GM19395 (cell line): ENCODE measurements at regions not wholly inside any gene's neighbourhood (a gene's known extent, or its start where the extent isn't known, plus 50 kb on each side); places are given as distances from the start of the nearest gene placed in this dataset.
"Not testable (repeated sequence)": the region's sequence is repeated elsewhere in the genome, so short reads cannot be mapped to it uniquely, and the experiment has no call there.

Experiments
- ATAC-seq: cut with Tn5 transposase; IDR thresholded peaks from one replicate; pipeline ENCODE4 v1.9.1; 2021; ENCODE audit warnings: mild to moderate bottlenecking, moderate library complexity; ENCODE audit not compliant: unreplicated experiment

- ATAC-seq = no peak
Measured at GRCh38 chr10:36462194-36462593, 663.2 kb upstream of the ANKRD30A start.

GRCh38 chr10:36458437-36458836 lies 667.0 kb upstream of the ANKRD30A start:
- ATAC-seq = not testable (repeated sequence)

- no peak for ATAC-seq
Measured at GRCh38 chr10:36457751-36458150, 667.6 kb upstream of the ANKRD30A start.

GRCh38 chr10:36455526-36456133 lies 669.8 kb upstream of the ANKRD30A start:
- ATAC-seq = no peak

- ATAC-seq = no peak
Measured at GRCh38 chr10:36452851-36453250, 672.5 kb upstream of the ANKRD30A start.

- no peak for ATAC-seq
Measured at GRCh38 chr10:36451391-36451970, 673.9 kb upstream of the ANKRD30A start.

- no peak for ATAC-seq
Measured at GRCh38 chr10:36450380-36450779, 675.0 kb upstream of the ANKRD30A start.

- no peak for ATAC-seq
Measured at GRCh38 chr10:36448760-36449691, 676.4 kb upstream of the ANKRD30A start.

- no peak for ATAC-seq
Measured at GRCh38 chr10:36446881-36447280, 678.5 kb upstream of the ANKRD30A start.

GRCh38 chr10:36443233-36443632 lies 682.2 kb upstream of the ANKRD30A start:
- ATAC-seq = no peak

GRCh38 chr10:36441557-36441956 lies 683.8 kb upstream of the ANKRD30A start:
- no peak for ATAC-seq

GRCh38 chr10:36440539-36440938 lies 684.9 kb upstream of the ANKRD30A start:
- no peak for ATAC-seq

- ATAC-seq = no peak
Measured at GRCh38 chr10:36437367-36437766, 688.0 kb upstream of the ANKRD30A start.

GRCh38 chr10:36428507-36428906 lies 696.9 kb upstream of the ANKRD30A start:
- no peak for ATAC-seq

- ATAC-seq = no peak
Measured at GRCh38 chr10:36425131-36425797, 700.1 kb upstream of the ANKRD30A start.

GRCh38 chr10:36424502-36424901 lies 700.9 kb upstream of the ANKRD30A start:
- ATAC-seq = no peak

GRCh38 chr10:36423821-36424248 lies 701.6 kb upstream of the ANKRD30A start:
- ATAC-seq = no peak

GRCh38 chr10:36421992-36422391 lies 703.4 kb upstream of the ANKRD30A start:
- no peak for ATAC-seq

- ATAC-seq = no peak
Measured at GRCh38 chr10:36416513-36416912, 708.9 kb upstream of the ANKRD30A start.

- ATAC-seq = no peak
Measured at GRCh38 chr10:36412942-36413341, 712.5 kb upstream of the ANKRD30A start.

- not testable (repeated sequence) for ATAC-seq
Measured at GRCh38 chr10:36400238-36400637, 725.2 kb upstream of the ANKRD30A start.
